ENCODE measurements at regions not wholly inside any gene's neighbourhood (a gene's known extent, or its start where the extent isn't known, plus 50 kb on each side); places are given as distances from the start of the nearest gene placed in this dataset.

GRCh38 chrX:42837747-42838146, 59.8 kb upstream of the PPP1R2C start:
- TF ChIP-seq CTCF (conservative IDR thresholded peaks at IDR 0.05; ENCODE audit: low read depth in 2 of 2), result no peak
- no peak for TF ChIP-seq EZH2phosphoT487 (IDR thresholded peaks at IDR 0.05; ENCODE audit: unreplicated experiment)
- no peak for TF ChIP-seq CREB1 (CRISPR knock-in tag; IDR thresholded peaks at IDR 0.05; ENCODE audit: low read depth)
- no peak for TF ChIP-seq POLR2AphosphoS5 (IDR thresholded peaks at IDR 0.05; ENCODE audit: low read depth)
- no peak for TF ChIP-seq REST (IDR thresholded peaks at IDR 0.05; ENCODE audit: unreplicated experiment)
- no peak for TF ChIP-seq EZH2 (IDR thresholded peaks at IDR 0.05; ENCODE audit: low read depth, unreplicated experiment)

Measured in GM23338 (cell line).